Natural killer cell (primary cell): ENCODE measurements at regions not wholly inside any gene's neighbourhood (a gene's known extent, or its start where the extent isn't known, plus 50 kb on each side); places are given as distances from the start of the nearest gene placed in this dataset.

Source experiments
- ATAC-seq, 3 donors: fragments of 150-1000 bp in 2 of 3; fragments of 200-7000 bp in 1 of 3; cut with Tn5 transposase; 1 replicate in 1 of 3; 2 replicates in 2 of 3; pipeline ENCODE4 v1.10.0; 2021; ENCODE audit warnings: mild to moderate bottlenecking in 2 of 3, moderate library complexity in 2 of 3
- DNase-seq, 2 donors: peaks; one replicate each; pipeline versions ENCODE4 v3.0.0 to v3.0.0-alpha.2; 2013 to 2021; ENCODE audit warnings: mixed read lengths in 1 of 2
- H3K27ac ChIP-seq: one replicate; pipeline ENCODE4 v1.5.1; 2013; ENCODE audit warnings: mild to moderate bottlenecking, low read length
- H3K27me3 ChIP-seq: one replicate; pipeline ENCODE4 v1.6.1; 2013; ENCODE audit warnings: low read length; ENCODE audit not compliant: control insufficient read depth, insufficient read depth
- H3K36me3 ChIP-seq: one replicate; pipeline ENCODE4 v1.6.1; 2013; ENCODE audit warnings: low read length; ENCODE audit not compliant: control insufficient read depth, insufficient read depth
- H3K4me1 ChIP-seq: one replicate; pipeline ENCODE4 v1.6.1; 2013; ENCODE audit warnings: low read length; ENCODE audit not compliant: control insufficient read depth, insufficient read depth
- H3K4me3 ChIP-seq: one replicate; pipeline ENCODE4 v1.5.1; 2013; ENCODE audit warnings: low read length
- H3K9me3 ChIP-seq: one replicate; pipeline ENCODE4 v1.6.1; 2013; ENCODE audit warnings: low read length; ENCODE audit not compliant: control insufficient read depth, insufficient read depth
- H3K27ac Mint-ChIP-seq, 2 donors: one replicate each; pipeline ENCODE4 v1.8.0; 2022; ENCODE audit warnings: mild to moderate bottlenecking in 2 of 2, mixed read lengths in 2 of 2, moderate library complexity in 1 of 2
- H3K27me3 Mint-ChIP-seq, 2 donors: one replicate each; pipeline ENCODE4 v1.8.0; 2022; ENCODE audit warnings: low read depth in 2 of 2, mixed read lengths in 2 of 2
- H3K36me3 Mint-ChIP-seq: one replicate; pipeline ENCODE4 v1.8.0; 2022; ENCODE audit warnings: mixed read lengths
- H3K4me1 Mint-ChIP-seq, 2 donors: one replicate each; pipeline ENCODE4 v1.8.0; 2022; ENCODE audit warnings: mixed read lengths in 2 of 2
- H3K4me3 Mint-ChIP-seq: one replicate; pipeline ENCODE4 v1.8.0; 2022; ENCODE audit warnings: mild to moderate bottlenecking, moderate library complexity, mixed read lengths
- H3K9me3 Mint-ChIP-seq, 2 donors: one replicate each; pipeline ENCODE4 v1.8.0; 2022; ENCODE audit warnings: mixed read lengths in 2 of 2
- WGBS: methylation state at CpG from one replicate; pipeline ENCODE4 v1.1.7; 2013; ENCODE audit warnings: missing lambda C conversion rate; ENCODE audit not compliant: insufficient coverage; 5-methylcytosine and 5-hydroxymethylcytosine counted together
- intact Hi-C: fragments of 100-400 bp; cut with micrococcal nuclease; formaldehyde crosslinking; loops from one replicate; pipeline ENCODE4 v1.14.2; 2022
- TF ChIP-seq, protein P1 (sequence below): fragments of 200-600 bp; IDR thresholded peaks from one replicate; pipeline ENCODE4 v1.8.0; 2022; ENCODE audit warnings: antibody characterized with exemption

DNA sequence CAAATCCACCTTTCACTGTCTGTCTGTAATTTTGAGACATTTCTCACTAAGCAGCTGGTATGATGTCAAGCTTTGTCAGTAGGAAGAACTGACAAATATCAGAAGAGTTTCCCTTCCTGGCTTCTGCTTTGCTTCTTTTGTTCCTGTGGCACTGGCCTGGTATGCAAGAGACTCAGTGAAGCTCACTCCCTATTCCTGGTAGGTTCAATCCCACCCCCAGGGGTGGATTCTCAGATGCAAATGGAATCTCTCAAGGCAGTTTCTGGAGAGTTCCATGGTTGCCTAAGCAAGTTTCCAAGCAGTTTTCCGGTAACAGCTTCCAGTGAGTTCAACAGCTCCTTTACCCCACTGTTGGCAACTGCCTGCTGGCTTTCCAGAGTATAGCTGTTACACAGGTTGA, 683.4 kb downstream of the PTPRC start:
- intact Hi-C loops, result no loop called here
- H3K4me3 Mint-ChIP-seq, result no peak overlapping the region
- TF ChIP-seq, protein P1, sequence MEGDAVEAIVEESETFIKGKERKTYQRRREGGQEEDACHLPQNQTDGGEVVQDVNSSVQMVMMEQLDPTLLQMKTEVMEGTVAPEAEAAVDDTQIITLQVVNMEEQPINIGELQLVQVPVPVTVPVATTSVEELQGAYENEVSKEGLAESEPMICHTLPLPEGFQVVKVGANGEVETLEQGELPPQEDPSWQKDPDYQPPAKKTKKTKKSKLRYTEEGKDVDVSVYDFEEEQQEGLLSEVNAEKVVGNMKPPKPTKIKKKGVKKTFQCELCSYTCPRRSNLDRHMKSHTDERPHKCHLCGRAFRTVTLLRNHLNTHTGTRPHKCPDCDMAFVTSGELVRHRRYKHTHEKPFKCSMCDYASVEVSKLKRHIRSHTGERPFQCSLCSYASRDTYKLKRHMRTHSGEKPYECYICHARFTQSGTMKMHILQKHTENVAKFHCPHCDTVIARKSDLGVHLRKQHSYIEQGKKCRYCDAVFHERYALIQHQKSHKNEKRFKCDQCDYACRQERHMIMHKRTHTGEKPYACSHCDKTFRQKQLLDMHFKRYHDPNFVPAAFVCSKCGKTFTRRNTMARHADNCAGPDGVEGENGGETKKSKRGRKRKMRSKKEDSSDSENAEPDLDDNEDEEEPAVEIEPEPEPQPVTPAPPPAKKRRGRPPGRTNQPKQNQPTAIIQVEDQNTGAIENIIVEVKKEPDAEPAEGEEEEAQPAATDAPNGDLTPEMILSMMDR, result no peak
- H3K36me3 ChIP-seq, result no peaks in the 10 kb centered on the region
- no peaks in the 10 kb centered on the region for H3K4me1 ChIP-seq
- no peaks in the 10 kb centered on the region for H3K36me3 Mint-ChIP-seq
- no peaks in the 10 kb centered on the region for H3K9me3 ChIP-seq
- H3K27me3 ChIP-seq, result no peaks in the 10 kb centered on the region
- H3K27ac Mint-ChIP-seq, result no peak overlapping the region
- ATAC-seq, result no peak
- no peaks in the 10 kb centered on the region for H3K9me3 Mint-ChIP-seq
- H3K4me1 Mint-ChIP-seq, result no peaks in the 10 kb centered on the region
- no peaks in the 10 kb centered on the region for H3K27me3 Mint-ChIP-seq
- no peak overlapping the region for H3K27ac ChIP-seq
- 88% methylated on average over 1 of the region's 1 CpG for WGBS
- H3K4me3 ChIP-seq, result no peak overlapping the region
- no peak for DNase-seq

DNA sequence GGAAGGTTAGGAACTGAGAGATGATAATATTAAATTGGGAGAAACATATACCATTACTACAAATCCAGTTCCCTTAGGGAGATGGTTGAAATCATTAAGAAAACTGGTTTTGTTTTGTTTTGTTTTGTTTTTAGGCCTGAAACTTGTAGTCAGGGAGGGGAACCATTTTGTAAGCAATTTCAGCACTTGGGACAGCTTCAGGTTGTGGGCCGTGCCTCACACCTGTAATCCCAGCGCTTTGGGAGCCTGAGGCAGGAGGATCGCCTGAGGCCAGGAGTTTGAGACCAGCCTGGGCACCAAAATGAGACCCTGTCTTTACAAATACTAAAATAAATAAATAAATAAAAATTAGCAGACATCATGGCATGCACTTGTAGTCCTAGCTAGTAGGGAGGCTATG, 694.3 kb upstream of the NR5A2 start:
- no peaks in the 10 kb centered on the region for H3K4me1 Mint-ChIP-seq
- H3K27ac ChIP-seq, result no peak overlapping the region
- no peak for ATAC-seq

DNA sequence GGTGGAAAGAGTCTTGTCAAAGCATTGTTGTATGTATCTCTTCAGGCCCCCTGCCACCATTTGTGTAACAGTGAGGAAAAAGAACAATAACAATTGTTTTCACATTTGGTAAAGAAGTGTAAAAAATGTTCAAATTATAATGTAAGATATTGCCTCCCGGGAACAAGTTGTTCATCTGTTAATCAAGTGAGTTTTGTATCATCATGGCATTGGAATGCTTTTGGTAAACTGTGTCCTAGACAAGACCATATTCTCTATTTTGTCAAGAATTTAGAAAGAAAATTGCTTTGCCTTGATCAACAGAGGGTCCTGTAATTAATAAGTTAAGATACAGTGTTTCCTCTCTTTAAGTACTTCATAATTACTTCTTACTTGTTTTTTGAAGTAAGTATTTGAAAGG, 692.0 kb upstream of the NR5A2 start:
- H3K4me3 Mint-ChIP-seq, result no peak overlapping the region
- H3K27ac Mint-ChIP-seq, result no peak overlapping the region
- WGBS, result 100% methylated on average over 1 of the region's 1 CpG
- Histone ChIP-seq H3K27ac (no peak overlapping the region), H3K36me3 (no peaks in the 10 kb centered on the region), H3K4me1 (no peaks in the 10 kb centered on the region), H3K27me3 (peaks cover 3% of the 10 kb centered on the region), H3K9me3 (no peaks in the 10 kb centered on the region), H3K4me3 (no peak overlapping the region)
- intact Hi-C loops, result no loop called here
- no peak for DNase-seq
- H3K27me3 Mint-ChIP-seq, result peaks cover 9 to 18% of the 10 kb centered on the region in 2 donors
- ATAC-seq, result no peak
- H3K4me1 Mint-ChIP-seq, result no peaks in the 10 kb centered on the region
- no peaks in the 10 kb centered on the region for H3K36me3 Mint-ChIP-seq
- TF ChIP-seq, protein P1, result no peak
- H3K9me3 Mint-ChIP-seq, result no peaks in the 10 kb centered on the region

More for the DNA sequence above, 694.3 kb upstream of the NR5A2 start:
- H3K4me3 ChIP-seq, result no peak overlapping the region
- Mint-ChIP-seq H3K9me3 (no peaks in the 10 kb centered on the region), H3K27ac (no peak overlapping the region), H3K4me3 (no peak overlapping the region), H3K27me3 (peaks cover 6 to 7% of the 10 kb centered on the region in 2 donors), H3K36me3 (no peaks in the 10 kb centered on the region)
- H3K4me1 ChIP-seq, result no peaks in the 10 kb centered on the region
- H3K27me3 ChIP-seq, result peaks cover 3% of the 10 kb centered on the region
- TF ChIP-seq, protein P1, result no peak
- no peak for DNase-seq
- WGBS, result 95% methylated on average over 2 of the region's 3 CpGs
- intact Hi-C loops, result no loop called here
- no peaks in the 10 kb centered on the region for H3K36me3 ChIP-seq
- no peaks in the 10 kb centered on the region for H3K9me3 ChIP-seq
